Ascending aorta (tissue), 2 donors: ENCODE measurements at regions not wholly inside any gene's neighbourhood (a gene's known extent, or its start where the extent isn't known, plus 50 kb on each side); places are given as distances from the start of the nearest gene placed in this dataset.

Experiments
- DNase-seq, 2 donors: peaks; one replicate each; pipeline ENCODE4 v3.0.0-alpha.2; 2019; ENCODE audit warnings: low spot score in 2 of 2
- H3K27ac ChIP-seq, 2 donors: fragments of 200-600 bp; sonication (generic); one replicate each; pipeline ENCODE4 v1.5.1; 2016 to 2017; ENCODE audit warnings: mild to moderate bottlenecking in 1 of 2
- H3K27me3 ChIP-seq: fragments of 200-600 bp; sonication (generic); one replicate; pipeline ENCODE4 v1.5.1; 2017
- H3K36me3 ChIP-seq, 2 donors: fragments of 200-600 bp; sonication (generic); one replicate each; pipeline ENCODE4 v1.5.1; 2016
- H3K4me1 ChIP-seq, 2 donors: fragments of 200-600 bp; sonication (generic); one replicate each; pipeline ENCODE4 v1.5.1; 2016 to 2017; ENCODE audit warnings: mild to moderate bottlenecking in 1 of 2
- H3K4me3 ChIP-seq, 2 donors: fragments of 200-600 bp; sonication (generic); one replicate each; pipeline ENCODE4 v1.5.1; 2016 to 2017; ENCODE audit warnings: mild to moderate bottlenecking in 1 of 2
- H3K9me3 ChIP-seq, 2 donors: fragments of 200-600 bp; sonication (generic); one replicate each; pipeline ENCODE4 v1.5.1; 2016
- intact Hi-C: fragments of 100-400 bp; cut with DNase I; formaldehyde crosslinking; loops from one replicate; pipeline ENCODE4 v1.15.1; 2023
- TF ChIP-seq, protein P1 (sequence below), 3 experiments: fragments of 200-600 bp in 2 of 3; fragments of 450-650 bp in 1 of 3; sonication (generic) in 2 of 3; IDR thresholded peaks; one replicate each; pipeline ENCODE4 v1.5.1; 2016 to 2019; ENCODE audit warnings: antibody characterized with exemption in 3 of 3, mild to moderate bottlenecking in 1 of 3, moderate library complexity in 1 of 3

DNA sequence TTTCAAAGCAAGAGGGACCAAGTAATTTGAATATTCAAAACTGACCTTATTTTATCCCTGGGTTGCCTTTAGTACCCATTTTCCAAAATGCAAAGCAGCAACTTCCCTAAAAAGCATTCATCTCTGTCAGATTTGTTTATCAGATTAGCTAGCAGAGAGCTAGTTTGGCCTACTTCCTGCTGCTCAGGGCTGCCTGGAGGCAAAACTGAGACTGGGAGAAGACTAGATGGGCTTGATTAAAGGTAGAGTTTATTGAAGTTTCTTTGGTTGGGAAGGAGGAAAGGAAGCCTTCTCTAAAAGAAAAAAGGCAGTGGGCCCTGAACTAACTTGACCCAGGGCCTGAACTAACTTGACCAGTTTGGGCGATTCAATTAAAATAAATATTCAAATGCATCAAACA, 426.1 kb upstream of the FAM98A start:
- Histone ChIP-seq H3K36me3 (no peaks in the 10 kb centered on the region), H3K4me1 (no peaks in the 10 kb centered on the region), H3K4me3 (no peak overlapping the region), H3K27ac (no peak overlapping the region), H3K27me3 (no peaks in the 10 kb centered on the region), H3K9me3 (no peaks in the 10 kb centered on the region)
- intact Hi-C loops, result no loop called here
- TF ChIP-seq, protein P1, sequence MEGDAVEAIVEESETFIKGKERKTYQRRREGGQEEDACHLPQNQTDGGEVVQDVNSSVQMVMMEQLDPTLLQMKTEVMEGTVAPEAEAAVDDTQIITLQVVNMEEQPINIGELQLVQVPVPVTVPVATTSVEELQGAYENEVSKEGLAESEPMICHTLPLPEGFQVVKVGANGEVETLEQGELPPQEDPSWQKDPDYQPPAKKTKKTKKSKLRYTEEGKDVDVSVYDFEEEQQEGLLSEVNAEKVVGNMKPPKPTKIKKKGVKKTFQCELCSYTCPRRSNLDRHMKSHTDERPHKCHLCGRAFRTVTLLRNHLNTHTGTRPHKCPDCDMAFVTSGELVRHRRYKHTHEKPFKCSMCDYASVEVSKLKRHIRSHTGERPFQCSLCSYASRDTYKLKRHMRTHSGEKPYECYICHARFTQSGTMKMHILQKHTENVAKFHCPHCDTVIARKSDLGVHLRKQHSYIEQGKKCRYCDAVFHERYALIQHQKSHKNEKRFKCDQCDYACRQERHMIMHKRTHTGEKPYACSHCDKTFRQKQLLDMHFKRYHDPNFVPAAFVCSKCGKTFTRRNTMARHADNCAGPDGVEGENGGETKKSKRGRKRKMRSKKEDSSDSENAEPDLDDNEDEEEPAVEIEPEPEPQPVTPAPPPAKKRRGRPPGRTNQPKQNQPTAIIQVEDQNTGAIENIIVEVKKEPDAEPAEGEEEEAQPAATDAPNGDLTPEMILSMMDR (IDR thresholded peaks at IDR 0.05), result no peak
- DNase-seq, result no peak

DNA sequence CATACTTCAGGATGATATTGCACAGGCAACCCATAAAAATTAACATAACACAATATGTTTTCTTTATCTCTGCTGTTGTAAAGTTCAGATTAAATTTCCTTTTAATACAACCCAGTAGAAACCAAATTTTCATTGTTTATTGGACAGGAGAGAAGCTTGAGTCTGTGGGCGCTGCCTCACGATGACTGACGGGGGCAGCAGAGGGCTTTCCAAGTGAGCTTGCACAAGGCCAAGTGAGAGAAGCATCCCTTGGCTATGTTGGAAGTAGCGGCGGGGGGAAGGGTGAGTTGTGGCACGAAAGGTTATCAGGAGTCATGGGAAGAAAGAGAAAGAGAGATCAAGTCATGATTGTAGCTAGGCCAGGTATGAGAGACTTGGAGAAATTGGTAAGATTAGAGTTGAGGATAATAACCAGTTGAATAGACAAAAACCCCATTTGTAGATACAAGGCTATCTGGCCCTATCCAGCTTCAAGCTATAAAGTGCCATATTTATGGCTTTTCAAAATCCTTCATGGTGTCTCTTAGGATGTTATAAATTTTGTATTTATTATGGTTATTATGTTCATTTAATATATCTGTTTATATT, 413.7 kb upstream of the FAM98A start:
- Histone ChIP-seq H3K27ac (no peak overlapping the region), H3K36me3 (no peaks in the 10 kb centered on the region), H3K4me3 (no peak overlapping the region), H3K9me3 (peaks cover 0 to 9% of the 10 kb centered on the region in 2 donors), H3K4me1 (no peaks in the 10 kb centered on the region), H3K27me3 (no peaks in the 10 kb centered on the region)
- intact Hi-C loops, result no loop called here
- TF ChIP-seq, protein P1 (IDR thresholded peaks at IDR 0.05), result peak in 2 of 3 experiments; percentile 32 to 51
- DNase-seq, result no peak

DNA sequence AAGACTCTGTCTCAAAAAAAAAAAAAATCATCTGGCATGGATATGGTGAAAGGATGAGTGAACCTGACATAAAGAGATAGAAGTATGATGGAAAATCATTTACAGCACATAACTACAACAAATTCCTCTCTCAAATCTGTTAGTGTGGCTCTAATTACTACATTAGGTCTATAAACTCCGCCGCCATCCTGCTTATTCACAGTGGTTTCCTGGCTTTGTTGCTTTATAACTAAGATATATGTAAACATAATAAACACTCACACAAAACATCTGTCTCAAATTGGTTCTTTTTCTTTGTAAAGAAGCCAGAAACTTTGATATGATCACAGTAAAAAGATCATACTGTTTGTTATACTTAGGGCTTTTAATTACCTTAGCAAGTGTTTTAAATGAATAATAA, 412.6 kb upstream of the FAM98A start:
- Histone ChIP-seq H3K36me3 (no peaks in the 10 kb centered on the region), H3K4me1 (no peaks in the 10 kb centered on the region), H3K9me3 (peaks cover 0 to 9% of the 10 kb centered on the region in 2 donors), H3K4me3 (no peak overlapping the region), H3K27ac (no peak overlapping the region), H3K27me3 (no peaks in the 10 kb centered on the region)
- intact Hi-C loops, result no loop called here
- TF ChIP-seq, protein P1 (IDR thresholded peaks at IDR 0.05), result no peak
- DNase-seq, result no peak

DNA sequence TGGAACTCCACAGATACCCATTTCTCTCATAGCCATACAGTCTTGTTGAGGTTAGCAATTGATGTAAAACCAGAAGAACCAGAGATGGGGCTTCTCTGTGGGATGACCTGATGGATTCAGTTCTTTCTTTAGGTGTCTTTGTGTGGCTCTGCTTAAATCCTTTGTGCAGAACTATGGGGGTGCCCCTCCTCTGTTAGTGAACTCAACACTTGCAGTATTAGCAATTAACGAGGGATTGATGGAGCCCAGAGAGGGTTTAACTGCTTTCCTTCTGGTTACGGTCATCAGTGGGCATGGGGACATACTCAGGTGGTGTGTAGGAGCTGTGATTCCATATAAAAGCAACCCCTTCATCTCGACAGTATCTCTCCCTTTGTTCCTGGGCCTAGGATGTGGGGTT, 406.8 kb upstream of the FAM98A start:
- intact Hi-C loops, result no loop called here
- Histone ChIP-seq H3K4me1 (no peaks in the 10 kb centered on the region), H3K9me3 (no peaks in the 10 kb centered on the region), H3K4me3 (no peak overlapping the region), H3K36me3 (no peaks in the 10 kb centered on the region), H3K27me3 (no peaks in the 10 kb centered on the region), H3K27ac (no peak overlapping the region)
- DNase-seq, result no peak
- TF ChIP-seq, protein P1 (IDR thresholded peaks at IDR 0.05), result no peak

DNA sequence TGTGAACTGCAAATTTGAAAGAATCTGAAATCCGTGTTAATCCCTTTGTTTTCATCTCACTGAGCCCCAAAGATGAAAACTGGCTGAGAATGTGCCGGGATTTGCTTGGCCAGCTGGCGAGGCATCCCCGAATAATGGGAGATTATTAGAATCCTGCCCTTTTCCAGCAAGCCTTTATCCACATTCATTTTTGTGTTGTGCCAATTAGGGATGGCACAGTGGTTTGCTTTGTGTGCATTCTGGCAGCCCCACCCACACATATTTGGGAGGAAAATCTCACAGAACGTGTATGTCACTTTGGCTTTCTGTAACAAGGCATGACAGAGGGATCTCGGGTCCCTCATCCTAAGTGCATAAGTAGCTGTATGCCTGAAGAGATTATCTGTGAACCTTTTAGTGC, 405.8 kb upstream of the FAM98A start:
- H3K4me1 ChIP-seq, result no peaks in the 10 kb centered on the region
- no peaks in the 10 kb centered on the region for H3K9me3 ChIP-seq
- H3K36me3 ChIP-seq, result no peaks in the 10 kb centered on the region
- no peak for DNase-seq
- intact Hi-C loops, result no loop called here
- H3K4me3 ChIP-seq, result no peak overlapping the region
- no peak overlapping the region for H3K27ac ChIP-seq
- no peaks in the 10 kb centered on the region for H3K27me3 ChIP-seq
- TF ChIP-seq, protein P1 (IDR thresholded peaks at IDR 0.05), result no peak

DNA sequence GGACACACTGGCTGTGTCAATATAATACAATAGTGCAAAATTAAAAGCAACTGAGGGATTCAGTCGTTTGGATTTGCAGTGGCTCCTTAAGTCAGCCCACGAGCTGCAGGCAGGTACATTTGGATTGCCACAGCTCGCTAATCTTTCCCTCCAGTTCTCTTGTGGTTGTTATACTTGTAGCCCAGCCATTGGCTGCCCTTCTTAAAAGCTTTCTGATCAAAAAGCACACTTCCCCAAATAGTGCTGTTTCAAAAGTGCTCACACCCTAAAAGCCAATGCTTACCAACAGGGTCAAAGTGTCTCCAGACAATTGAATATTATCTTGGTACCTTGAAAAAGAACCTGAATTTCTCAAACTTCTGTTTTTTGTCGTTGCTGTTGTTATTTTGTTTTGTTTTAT, 404.7 kb upstream of the FAM98A start:
- Histone ChIP-seq H3K4me1 (no peaks in the 10 kb centered on the region), H3K36me3 (no peaks in the 10 kb centered on the region), H3K9me3 (no peaks in the 10 kb centered on the region), H3K27ac (no peak overlapping the region), H3K27me3 (no peaks in the 10 kb centered on the region), H3K4me3 (no peak overlapping the region)
- intact Hi-C loops, result no loop called here
- DNase-seq, result no peak
- TF ChIP-seq, protein P1 (IDR thresholded peaks at IDR 0.05), result no peak
